Stimulated activated CD8-positive, alpha-beta memory T cell treated with anti-CD3 and anti-CD28 coated beads, Interleukin-12 subunit alpha, Interleukin-12 subunit beta, amount 100 ng/mL, for 24 hours (primary cell): ENCODE measurements at regions not wholly inside any gene's neighbourhood (a gene's known extent, or its start where the extent isn't known, plus 50 kb on each side); places are given as distances from the start of the nearest gene placed in this dataset.

Source experiments
- DNase-seq: peaks from one replicate; pipeline ENCODE4 v3.0.0-alpha.2; 2020; ENCODE audit errors: extremely low read depth

- DNase-seq, result no peak
Measured at GRCh38 chr6:3999800-4000661, 78.9 kb downstream of the FAM217A start.

GRCh38 chr6:4004249-4004648 is 74.7 kb downstream of the FAM217A start:
- no peak for DNase-seq

GRCh38 chr6:4008324-4009047 is 70.5 kb downstream of the FAM217A start:
- DNase-seq, result no peak

GRCh38 chr6:4009486-4009885 is 69.5 kb downstream of the FAM217A start:
- DNase-seq, result no peak

GRCh38 chr6:4010048-4010447 is 68.9 kb downstream of the FAM217A start:
- no peak for DNase-seq

GRCh38 chr6:4010689-4011090 is 68.2 kb downstream of the FAM217A start:
- no peak for DNase-seq

- no peak for DNase-seq
Measured at GRCh38 chr6:4012826-4013225, 66.1 kb downstream of the FAM217A start.

- DNase-seq, result no peak
Measured at GRCh38 chr6:4017058-4017739, 61.7 kb downstream of the FAM217A start.

GRCh38 chr6:4017834-4018170 is 61.1 kb downstream of the FAM217A start:
- no peak for DNase-seq

- peak; percentile 96 for DNase-seq
Measured at GRCh38 chr6:4018171-4018923, 60.6 kb downstream of the FAM217A start.
